Panc1 (cell line): ENCODE measurements at regions not wholly inside any gene's neighbourhood (a gene's known extent, or its start where the extent isn't known, plus 50 kb on each side); places are given as distances from the start of the nearest gene placed in this dataset.

Source experiments
- ATAC-seq: fragments of 200-7000 bp; cut with Tn5 transposase; 2 replicates; pipeline ENCODE4 v1.9.1; 2020; ENCODE audit warnings: mild to moderate bottlenecking, moderate library complexity
- BruUV-seq: library from RNA; stranded (reverse); fragments of 400-500 nt; replicated peaks from 2 replicates; lab custom pipeline; 2021; lab: Mats Ljungman, UMichigan
- CTCF ChIA-PET: fragments of 300-600 bp; sonication (Branson Sonifier 250); formaldehyde crosslinking; loops from one replicate; lab custom pipeline; 2022; ENCODE audit warnings: antibody characterized with exemption; lab: Charles Lee
- POLR2A ChIA-PET: fragments of 300-600 bp; sonication (Branson Sonifier 250); formaldehyde crosslinking; loops from one replicate; lab custom pipeline; 2022; ENCODE audit warnings: antibody characterized with exemption; lab: Charles Lee
- DNase-seq: peaks from one replicate; pipeline ENCODE4 v3.0.0-alpha.2; 2010; ENCODE audit warnings: low read depth, low spot score
- H3K27ac ChIP-seq: 2 replicates; pipeline ENCODE4 v1.5.1; 2011; ENCODE audit warnings: mild to moderate bottlenecking, low read length, inconsistent platforms
- H3K27me3 ChIP-seq: fragments of 200-500 bp; sonication (Bioruptor generic); 2 replicates; pipeline ENCODE4 v1.6.0; 2014; ENCODE audit warnings: low read length, inconsistent platforms; ENCODE audit not compliant: control insufficient read depth, insufficient read depth
- H3K36me3 ChIP-seq: fragments of 200-500 bp; sonication (Bioruptor generic); 2 replicates; pipeline ENCODE4 v1.5.1; 2014; ENCODE audit warnings: inconsistent platforms, mild to moderate bottlenecking, low read length, moderate library complexity; ENCODE audit not compliant: control insufficient read depth, insufficient read depth
- H3K4me1 ChIP-seq: 2 replicates; pipeline ENCODE4 v1.5.1; 2011; ENCODE audit warnings: inconsistent platforms, mild to moderate bottlenecking, low read length, moderate library complexity; ENCODE audit not compliant: control insufficient read depth, insufficient read depth
- H3K4me3 ChIP-seq, 2 experiments: 2 replicates each; pipeline ENCODE4 v1.5.1; 2011 to 2012; ENCODE audit warnings: low read depth in 2 of 2, low read length in 2 of 2, mild to moderate bottlenecking in 2 of 2, inconsistent platforms in 1 of 2, moderate library complexity in 1 of 2
- H3K9me3 ChIP-seq: fragments of 200-500 bp; sonication (Bioruptor generic); 2 replicates; pipeline ENCODE4 v1.5.1; 2014; ENCODE audit warnings: low read depth, mild to moderate bottlenecking, inconsistent platforms, low read length, moderate library complexity; ENCODE audit not compliant: control insufficient read depth, insufficient read depth
- POLR2AphosphoS5 ChIP-seq: IDR thresholded peaks from 2 replicates; pipeline ENCODE4 v1.6.1; 2012; ENCODE audit warnings: mild to moderate bottlenecking, low read depth, low read length, moderate library complexity
- SIN3A ChIP-seq: IDR thresholded peaks from 2 replicates; pipeline ENCODE4 v1.6.1; 2012; ENCODE audit warnings: low read depth, mild to moderate bottlenecking, low read length, moderate library complexity, borderline replicate concordance; ENCODE audit not compliant: insufficient read depth
- TCF7L2 ChIP-seq: IDR thresholded peaks from 2 replicates; pipeline ENCODE4 v1.6.1; 2011; ENCODE audit warnings: mild to moderate bottlenecking, low read depth, low read length, inconsistent platforms
- in situ Hi-C: cut with HindIII; loops from 2 replicates; pipeline ENCODE4 v1.10.0; 2016; ENCODE audit warnings: low sequenced_read_pairs, low pct_unique_long_range_greater_than_20kb
- intact Hi-C: fragments of 100-400 bp; cut with micrococcal nuclease; formaldehyde crosslinking; loops from one replicate; pipeline ENCODE4 v1.10.0; 2022; ENCODE audit not compliant: unreplicated experiment
- TF ChIP-seq, protein P1 (sequence below): fragments of 450-650 bp; IDR thresholded peaks from 2 replicates; pipeline ENCODE4 v1.5.1; 2017; ENCODE audit warnings: mild to moderate bottlenecking
- TF ChIP-seq, protein P2 (sequence below), 2 experiments: IDR thresholded peaks; 2 replicates each; pipeline ENCODE4 v1.6.1; 2011 to 2012; ENCODE audit warnings: low read depth in 2 of 2, control low read depth in 1 of 2, low read length in 1 of 2, mild to moderate bottlenecking in 1 of 2, moderate library complexity in 1 of 2; ENCODE audit not compliant: insufficient read depth in 1 of 2

DNA sequence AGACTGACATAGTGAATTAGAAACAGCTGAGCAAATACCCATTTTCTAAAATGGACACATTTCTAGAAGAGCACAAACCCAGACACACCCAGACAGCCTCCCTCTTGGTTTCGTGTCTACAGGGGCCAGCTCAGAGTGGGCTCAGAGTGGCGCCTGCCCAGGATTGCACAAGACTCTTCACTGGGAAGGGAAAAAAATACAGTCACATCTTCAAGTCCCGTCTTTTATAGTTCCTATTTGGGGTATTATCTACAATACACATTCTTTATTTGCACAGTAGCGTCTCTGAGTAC lies 246.1 kb upstream of the AFDN start:
- ChIA-PET POLR2A (no interaction called here), CTCF (no interaction called here)
- intact Hi-C loops (no loop called here), in situ Hi-C loops (no loop called here)
- Histone ChIP-seq H3K36me3 (no peaks in the 10 kb centered on the region), H3K27ac (no peak overlapping the region), H3K4me1 (no peaks in the 10 kb centered on the region), H3K9me3 (peaks cover 6% of the 10 kb centered on the region; the same call in 1 of the 2 replicates), H3K4me3 (no peak overlapping the region), H3K27me3 (no peaks in the 10 kb centered on the region)
- no TSS peak for BruUV-seq
- TF ChIP-seq POLR2AphosphoS5 (no peak), TCF7L2 (no peak), SIN3A (no peak)
- TF ChIP-seq, protein P1, sequence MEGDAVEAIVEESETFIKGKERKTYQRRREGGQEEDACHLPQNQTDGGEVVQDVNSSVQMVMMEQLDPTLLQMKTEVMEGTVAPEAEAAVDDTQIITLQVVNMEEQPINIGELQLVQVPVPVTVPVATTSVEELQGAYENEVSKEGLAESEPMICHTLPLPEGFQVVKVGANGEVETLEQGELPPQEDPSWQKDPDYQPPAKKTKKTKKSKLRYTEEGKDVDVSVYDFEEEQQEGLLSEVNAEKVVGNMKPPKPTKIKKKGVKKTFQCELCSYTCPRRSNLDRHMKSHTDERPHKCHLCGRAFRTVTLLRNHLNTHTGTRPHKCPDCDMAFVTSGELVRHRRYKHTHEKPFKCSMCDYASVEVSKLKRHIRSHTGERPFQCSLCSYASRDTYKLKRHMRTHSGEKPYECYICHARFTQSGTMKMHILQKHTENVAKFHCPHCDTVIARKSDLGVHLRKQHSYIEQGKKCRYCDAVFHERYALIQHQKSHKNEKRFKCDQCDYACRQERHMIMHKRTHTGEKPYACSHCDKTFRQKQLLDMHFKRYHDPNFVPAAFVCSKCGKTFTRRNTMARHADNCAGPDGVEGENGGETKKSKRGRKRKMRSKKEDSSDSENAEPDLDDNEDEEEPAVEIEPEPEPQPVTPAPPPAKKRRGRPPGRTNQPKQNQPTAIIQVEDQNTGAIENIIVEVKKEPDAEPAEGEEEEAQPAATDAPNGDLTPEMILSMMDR, result no peak
- TF ChIP-seq, protein P2, sequence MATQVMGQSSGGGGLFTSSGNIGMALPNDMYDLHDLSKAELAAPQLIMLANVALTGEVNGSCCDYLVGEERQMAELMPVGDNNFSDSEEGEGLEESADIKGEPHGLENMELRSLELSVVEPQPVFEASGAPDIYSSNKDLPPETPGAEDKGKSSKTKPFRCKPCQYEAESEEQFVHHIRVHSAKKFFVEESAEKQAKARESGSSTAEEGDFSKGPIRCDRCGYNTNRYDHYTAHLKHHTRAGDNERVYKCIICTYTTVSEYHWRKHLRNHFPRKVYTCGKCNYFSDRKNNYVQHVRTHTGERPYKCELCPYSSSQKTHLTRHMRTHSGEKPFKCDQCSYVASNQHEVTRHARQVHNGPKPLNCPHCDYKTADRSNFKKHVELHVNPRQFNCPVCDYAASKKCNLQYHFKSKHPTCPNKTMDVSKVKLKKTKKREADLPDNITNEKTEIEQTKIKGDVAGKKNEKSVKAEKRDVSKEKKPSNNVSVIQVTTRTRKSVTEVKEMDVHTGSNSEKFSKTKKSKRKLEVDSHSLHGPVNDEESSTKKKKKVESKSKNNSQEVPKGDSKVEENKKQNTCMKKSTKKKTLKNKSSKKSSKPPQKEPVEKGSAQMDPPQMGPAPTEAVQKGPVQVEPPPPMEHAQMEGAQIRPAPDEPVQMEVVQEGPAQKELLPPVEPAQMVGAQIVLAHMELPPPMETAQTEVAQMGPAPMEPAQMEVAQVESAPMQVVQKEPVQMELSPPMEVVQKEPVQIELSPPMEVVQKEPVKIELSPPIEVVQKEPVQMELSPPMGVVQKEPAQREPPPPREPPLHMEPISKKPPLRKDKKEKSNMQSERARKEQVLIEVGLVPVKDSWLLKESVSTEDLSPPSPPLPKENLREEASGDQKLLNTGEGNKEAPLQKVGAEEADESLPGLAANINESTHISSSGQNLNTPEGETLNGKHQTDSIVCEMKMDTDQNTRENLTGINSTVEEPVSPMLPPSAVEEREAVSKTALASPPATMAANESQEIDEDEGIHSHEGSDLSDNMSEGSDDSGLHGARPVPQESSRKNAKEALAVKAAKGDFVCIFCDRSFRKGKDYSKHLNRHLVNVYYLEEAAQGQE (IDR thresholded peaks at IDR 0.05; ENCODE audit: insufficient read depth in 1 of 2, low read depth in 2 of 2, low read length in 1 of 2), result no peak
- ATAC-seq (no peak), DNase-seq (no peak)

DNA sequence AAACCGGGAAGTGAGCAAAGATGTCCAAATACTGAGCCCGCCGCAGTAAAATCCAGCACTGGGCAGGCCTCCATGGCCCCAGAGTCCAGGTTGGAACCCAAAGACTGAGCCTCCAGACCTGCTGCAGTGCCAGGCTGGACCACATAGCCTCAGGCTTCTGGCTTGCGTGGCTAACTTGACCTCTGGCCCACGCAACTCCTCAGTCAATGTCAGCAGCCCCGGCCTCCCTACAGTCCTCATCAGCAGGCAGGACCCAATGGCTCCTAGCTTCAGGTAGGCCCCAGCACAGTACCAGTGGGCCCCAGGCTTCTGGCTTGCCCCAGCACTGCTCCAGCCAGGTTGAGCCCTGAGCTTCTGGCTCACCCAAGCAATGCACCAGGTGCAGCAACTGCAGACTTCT lies 245.1 kb upstream of the AFDN start:
- TF ChIP-seq TCF7L2, result no peak
- TF ChIP-seq, protein P1, result no peak
- no peak for TF ChIP-seq POLR2AphosphoS5
- TF ChIP-seq, protein P2 (IDR thresholded peaks at IDR 0.05; ENCODE audit: insufficient read depth in 1 of 2, low read depth in 2 of 2, low read length in 1 of 2), result no peak
- no peak for TF ChIP-seq SIN3A
- Histone ChIP-seq H3K9me3 (peaks cover 6% of the 10 kb centered on the region; the same call in 1 of the 2 replicates), H3K4me3 (no peak overlapping the region), H3K27me3 (no peaks in the 10 kb centered on the region), H3K36me3 (no peaks in the 10 kb centered on the region), H3K27ac (no peak overlapping the region), H3K4me1 (no peaks in the 10 kb centered on the region)
- intact Hi-C loops, result no loop called here
- ATAC-seq (no peak), DNase-seq (no peak)
- in situ Hi-C loops, result no loop called here
- BruUV-seq, result no TSS peak
- ChIA-PET POLR2A (no interaction called here), CTCF (no interaction called here)
